ENCODE measurements at regions not wholly inside any gene's neighbourhood (a gene's known extent, or its start where the extent isn't known, plus 50 kb on each side); places are given as distances from the start of the nearest gene placed in this dataset.

DNA sequence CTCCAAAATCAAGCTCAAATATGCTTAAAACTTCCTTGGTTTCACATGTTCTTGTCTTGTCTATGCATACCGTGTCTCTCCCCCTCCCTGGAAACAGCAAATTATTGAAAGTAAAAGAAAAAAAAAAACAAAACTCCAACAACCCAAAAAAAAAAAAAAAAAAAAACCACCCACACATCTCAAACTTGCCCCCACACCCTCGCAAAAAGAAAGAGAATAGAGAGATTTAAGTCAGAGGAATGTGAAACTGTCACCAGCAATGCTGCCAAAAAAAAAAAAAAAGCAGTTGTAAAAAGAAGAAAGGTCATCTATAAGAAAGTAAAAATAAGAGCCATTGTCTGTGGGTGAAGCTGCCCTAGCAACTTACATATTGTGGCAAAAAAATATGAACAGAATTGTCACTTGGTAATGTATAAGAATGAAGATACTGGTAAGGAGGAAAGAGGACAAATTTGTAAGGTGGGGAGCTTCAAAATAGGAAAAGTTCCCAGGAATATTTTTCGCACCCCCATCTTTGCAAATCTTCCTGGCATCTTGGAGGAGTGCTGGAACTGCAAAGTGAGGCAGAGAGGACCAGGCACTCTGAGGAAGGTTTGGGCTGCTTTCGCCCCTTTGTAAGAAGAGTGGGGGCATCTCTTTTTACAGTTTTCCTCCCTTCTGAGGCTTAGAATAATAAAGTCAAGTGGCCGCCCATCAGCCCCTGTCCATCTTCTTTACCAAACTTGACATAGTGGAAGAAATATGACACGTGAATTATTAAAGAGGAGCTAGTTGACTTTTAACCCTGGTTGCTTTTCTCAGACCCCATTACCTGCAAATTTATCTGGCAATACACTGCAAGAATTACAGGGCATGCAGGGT lies 81.8 kb downstream of the NR2F2 start:
- H3K4me3 ChIP-seq (ENCODE audit: low read depth, poor library complexity, severe bottlenecking) = no peak overlapping the region
- 22 to 28% methylated on average over 6 of the region's 6 CpGs for WGBS, 2 donors
- DNase-seq (ENCODE audit: low spot score in 2 of 2) = no peak
- intact Hi-C loops (cut with DNase I; ENCODE audit: low total_unique reads) = no loop called here
- TF ChIP-seq, protein P1, sequence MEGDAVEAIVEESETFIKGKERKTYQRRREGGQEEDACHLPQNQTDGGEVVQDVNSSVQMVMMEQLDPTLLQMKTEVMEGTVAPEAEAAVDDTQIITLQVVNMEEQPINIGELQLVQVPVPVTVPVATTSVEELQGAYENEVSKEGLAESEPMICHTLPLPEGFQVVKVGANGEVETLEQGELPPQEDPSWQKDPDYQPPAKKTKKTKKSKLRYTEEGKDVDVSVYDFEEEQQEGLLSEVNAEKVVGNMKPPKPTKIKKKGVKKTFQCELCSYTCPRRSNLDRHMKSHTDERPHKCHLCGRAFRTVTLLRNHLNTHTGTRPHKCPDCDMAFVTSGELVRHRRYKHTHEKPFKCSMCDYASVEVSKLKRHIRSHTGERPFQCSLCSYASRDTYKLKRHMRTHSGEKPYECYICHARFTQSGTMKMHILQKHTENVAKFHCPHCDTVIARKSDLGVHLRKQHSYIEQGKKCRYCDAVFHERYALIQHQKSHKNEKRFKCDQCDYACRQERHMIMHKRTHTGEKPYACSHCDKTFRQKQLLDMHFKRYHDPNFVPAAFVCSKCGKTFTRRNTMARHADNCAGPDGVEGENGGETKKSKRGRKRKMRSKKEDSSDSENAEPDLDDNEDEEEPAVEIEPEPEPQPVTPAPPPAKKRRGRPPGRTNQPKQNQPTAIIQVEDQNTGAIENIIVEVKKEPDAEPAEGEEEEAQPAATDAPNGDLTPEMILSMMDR (IDR thresholded peaks at IDR 0.05) = no peak
- no peak for TF ChIP-seq POLR2A (IDR thresholded peaks at IDR 0.05)

DNA sequence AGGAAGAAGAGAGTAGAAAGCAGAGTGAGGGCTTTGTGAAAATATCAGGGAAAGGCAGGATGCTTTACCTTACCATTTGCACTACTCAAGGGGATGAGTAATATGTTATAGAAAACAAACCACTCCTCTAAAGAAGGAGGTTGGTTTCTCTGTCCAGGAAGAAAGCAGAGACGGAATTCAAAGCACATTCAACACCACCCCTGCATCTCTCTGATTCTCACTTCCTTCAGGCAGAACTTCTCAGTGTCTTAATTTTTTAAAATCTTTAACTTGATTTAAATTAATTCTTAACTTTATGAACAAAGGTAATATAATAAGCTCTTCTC lies 82.4 kb downstream of the NR2F2 start:
- DNase-seq (ENCODE audit: low spot score in 2 of 2) = no peak
- TF ChIP-seq POLR2A (IDR thresholded peaks at IDR 0.05) = no peak
- TF ChIP-seq, protein P1 (IDR thresholded peaks at IDR 0.05) = no peak
- no peak overlapping the region for H3K4me3 ChIP-seq (ENCODE audit: low read depth, poor library complexity, severe bottlenecking)
- 22 to 30% methylated on average over 1 of the region's 1 CpG for WGBS, 2 donors
- intact Hi-C loops (cut with DNase I; ENCODE audit: low total_unique reads) = no loop called here

- intact Hi-C loops (cut with DNase I; ENCODE audit: low total_unique reads) = no loop called here
- no peak for TF ChIP-seq POLR2A (IDR thresholded peaks at IDR 0.05)
- TF ChIP-seq, protein P1 (IDR thresholded peaks at IDR 0.05) = no peak
- WGBS, 2 donors = 9 to 14% methylated on average over 9 of the region's 9 CpGs
- no peak for DNase-seq (ENCODE audit: low spot score in 2 of 2)
- no peak overlapping the region for H3K4me3 ChIP-seq (ENCODE audit: low read depth, poor library complexity, severe bottlenecking)
Observed at GRCh38 chr15:96413657-96414056, 83.2 kb downstream of the NR2F2 start.

GRCh38 chr15:96414875-96415274 lies 84.4 kb downstream of the NR2F2 start:
- intact Hi-C loops (cut with DNase I; ENCODE audit: low total_unique reads) = no loop called here
- H3K4me3 ChIP-seq (ENCODE audit: low read depth, poor library complexity, severe bottlenecking) = no peak overlapping the region
- 25 to 27% methylated on average over 8 of the region's 8 CpGs for WGBS, 2 donors
- no peak for DNase-seq (ENCODE audit: low spot score in 2 of 2)
- TF ChIP-seq, protein P1 (IDR thresholded peaks at IDR 0.05) = no peak
- no peak for TF ChIP-seq POLR2A (IDR thresholded peaks at IDR 0.05)

GRCh38 chr15:96415513-96416217 lies 85.2 kb downstream of the NR2F2 start:
- no peak for TF ChIP-seq POLR2A (IDR thresholded peaks at IDR 0.05)
- DNase-seq (ENCODE audit: low spot score in 2 of 2) = no peak
- no peak overlapping the region for H3K4me3 ChIP-seq (ENCODE audit: low read depth, poor library complexity, severe bottlenecking)
- intact Hi-C loops (cut with DNase I; ENCODE audit: low total_unique reads) = no loop called here
- WGBS, 2 donors = 20 to 24% methylated on average over 21 of the region's 21 CpGs

DNA sequence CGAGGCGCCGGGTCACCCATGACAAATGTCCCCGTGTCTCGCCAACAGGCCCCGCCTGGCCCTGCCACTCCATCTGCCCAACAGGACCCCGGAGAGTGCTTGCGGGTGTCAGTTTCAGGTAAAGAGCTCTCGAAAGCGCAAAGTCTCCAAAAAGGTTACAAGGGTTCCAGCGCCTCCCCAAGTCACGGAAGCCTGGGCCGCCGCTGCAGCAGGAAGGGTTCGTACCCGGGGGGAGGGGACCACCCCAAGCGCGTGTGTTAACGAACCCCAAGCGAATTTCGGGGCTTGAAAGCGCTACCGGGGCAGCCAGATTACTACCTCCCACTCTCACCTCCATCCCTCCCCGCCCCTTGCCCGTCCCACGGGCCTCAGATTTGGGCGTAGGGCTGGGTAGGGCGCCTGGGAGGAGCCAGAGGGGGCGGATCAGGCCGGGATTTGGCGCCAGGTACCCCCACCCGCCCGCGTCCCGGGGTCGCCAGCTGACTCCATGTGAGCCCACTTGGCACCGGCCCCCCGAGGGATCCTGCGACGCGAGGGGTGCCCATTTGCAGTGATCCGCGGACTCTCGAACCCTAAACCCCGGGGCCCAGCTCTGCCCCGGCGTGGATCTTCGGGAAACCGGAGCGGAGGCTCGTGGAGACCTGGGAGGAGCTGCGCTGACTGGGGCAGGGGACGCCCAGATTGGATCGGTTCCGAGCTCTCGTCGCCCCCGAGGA lies 85.9 kb downstream of the NR2F2 start:
- intact Hi-C loops (cut with DNase I; ENCODE audit: low total_unique reads) = no loop called here
- H3K4me3 ChIP-seq (ENCODE audit: low read depth, poor library complexity, severe bottlenecking) = no peak overlapping the region
- no peak for DNase-seq (ENCODE audit: low spot score in 2 of 2)
- 4 to 7% methylated on average over 35 to 46 of the region's 58 CpGs for WGBS, 2 donors
- TF ChIP-seq, protein P1 (IDR thresholded peaks at IDR 0.05) = no peak
- TF ChIP-seq POLR2A (IDR thresholded peaks at IDR 0.05) = no peak
